HG03280 (cell line): ENCODE measurements at regions not wholly inside any gene's neighbourhood (a gene's known extent, or its start where the extent isn't known, plus 50 kb on each side); places are given as distances from the start of the nearest gene placed in this dataset.

Source experiments
- ATAC-seq: cut with Tn5 transposase; IDR thresholded peaks from one replicate; pipeline ENCODE4 v1.9.1; 2021; ENCODE audit warnings: mild to moderate bottlenecking, moderate library complexity; ENCODE audit not compliant: unreplicated experiment

GRCh38 chr13:40161351-40161810, 505.1 kb downstream of the FOXO1 start:
- ATAC-seq = no peak

GRCh38 chr13:40161931-40162330, 504.5 kb downstream of the FOXO1 start:
- ATAC-seq = no peak

DNA sequence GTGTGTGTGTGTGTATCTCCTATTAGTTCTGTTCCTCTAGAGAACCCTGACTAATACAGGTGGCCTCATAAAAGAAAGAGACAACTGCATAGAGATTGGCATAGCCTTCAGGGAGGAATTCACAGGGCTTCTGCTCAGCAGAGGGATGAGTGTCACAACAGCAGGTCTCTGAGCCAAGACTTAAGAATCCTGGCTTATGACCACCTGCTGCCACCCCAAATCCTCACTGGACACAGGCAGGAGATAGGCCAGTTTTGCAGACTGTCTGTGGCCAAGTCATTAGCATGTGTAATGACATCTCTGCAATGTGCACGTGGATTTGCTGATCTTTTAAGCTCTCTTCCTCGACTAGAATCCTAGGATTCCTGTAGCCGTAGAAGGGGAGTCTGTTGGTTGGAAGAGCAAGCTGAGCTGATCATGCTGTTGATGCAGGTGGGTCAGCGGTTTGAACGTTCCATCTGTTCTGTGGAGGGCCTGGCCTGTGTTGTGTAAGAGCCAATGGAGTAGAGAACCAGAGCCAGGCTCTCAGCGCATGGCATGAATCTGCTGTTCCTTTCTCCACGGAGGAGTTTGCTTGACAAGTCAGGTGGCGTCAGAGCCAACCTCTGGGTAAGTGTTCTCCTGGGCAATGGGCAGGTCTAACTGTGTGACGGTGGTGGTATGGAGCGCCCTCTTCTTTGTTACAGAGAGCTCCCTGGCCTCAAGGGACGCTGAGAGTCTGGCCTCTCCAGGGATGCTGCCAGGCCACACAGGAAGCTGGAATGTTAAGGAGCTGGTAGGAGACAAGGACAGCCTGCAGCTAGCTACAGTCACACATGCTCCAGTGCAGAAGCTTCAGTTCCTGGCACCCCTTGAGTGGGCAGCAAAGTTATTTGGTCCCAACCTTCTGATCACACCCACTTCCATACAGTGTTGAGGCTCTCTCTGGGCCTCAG, 503.1 kb downstream of the FOXO1 start:
- no peak for ATAC-seq

- ATAC-seq = no peak
These were observed 502.3 kb downstream of the FOXO1 start for GRCh38 chr13:40164133-40164532.

DNA sequence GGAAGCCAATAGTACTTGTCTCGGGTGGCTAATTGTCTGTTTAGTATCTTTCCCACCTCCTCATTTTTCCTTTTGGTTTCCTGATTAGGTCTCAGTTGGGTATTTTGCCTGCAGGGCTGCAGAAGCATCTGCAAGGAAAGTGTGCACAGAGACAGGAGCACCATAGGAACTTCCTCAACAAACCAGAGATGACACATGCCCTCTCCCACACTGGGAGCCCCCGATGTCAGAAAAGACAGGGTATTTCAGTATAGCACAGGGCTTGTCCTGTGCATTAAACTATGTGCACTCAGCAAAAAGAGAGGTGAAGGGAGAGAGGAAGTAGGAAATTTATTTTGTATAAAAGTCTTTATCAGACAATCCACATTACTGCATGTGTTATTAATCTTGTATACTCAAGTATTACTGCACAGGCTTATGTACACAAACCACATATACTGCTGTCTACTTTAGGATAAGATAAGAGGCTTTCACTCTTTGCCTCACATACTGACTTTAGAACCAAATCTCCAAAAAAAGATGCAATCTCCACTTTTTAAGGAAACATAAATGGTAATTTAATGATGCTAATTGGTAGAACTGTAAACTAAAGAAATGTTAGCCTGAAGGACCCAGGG, 501.0 kb downstream of the FOXO1 start:
- ATAC-seq = no peak

DNA sequence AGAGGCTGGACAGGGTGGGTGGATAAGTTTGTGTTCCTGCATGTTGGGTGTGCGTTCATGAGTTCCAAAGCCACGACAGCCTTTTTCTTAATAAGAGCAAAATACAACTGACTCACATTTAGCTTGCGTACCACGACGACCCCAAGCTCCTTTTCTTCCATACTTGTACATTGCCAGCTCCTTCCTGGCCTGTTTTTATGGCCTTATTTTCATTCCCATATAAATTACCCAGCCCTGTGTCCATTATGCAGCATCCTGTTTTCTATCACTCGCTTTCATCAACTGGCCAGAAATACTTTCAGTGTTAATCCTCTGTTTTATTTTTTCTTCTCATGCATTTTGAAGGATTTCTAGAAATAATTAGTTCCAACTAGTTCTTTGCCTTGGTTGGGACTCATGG, 499.1 kb downstream of the FOXO1 start:
- no peak for ATAC-seq

- no peak for ATAC-seq
These were observed 497.8 kb downstream of the FOXO1 start for GRCh38 chr13:40168425-40169166.

- ATAC-seq = no peak
These were observed 497.0 kb downstream of the FOXO1 start for GRCh38 chr13:40169476-40169875.

GRCh38 chr13:40170091-40170490, 496.4 kb downstream of the FOXO1 start:
- no peak for ATAC-seq

DNA sequence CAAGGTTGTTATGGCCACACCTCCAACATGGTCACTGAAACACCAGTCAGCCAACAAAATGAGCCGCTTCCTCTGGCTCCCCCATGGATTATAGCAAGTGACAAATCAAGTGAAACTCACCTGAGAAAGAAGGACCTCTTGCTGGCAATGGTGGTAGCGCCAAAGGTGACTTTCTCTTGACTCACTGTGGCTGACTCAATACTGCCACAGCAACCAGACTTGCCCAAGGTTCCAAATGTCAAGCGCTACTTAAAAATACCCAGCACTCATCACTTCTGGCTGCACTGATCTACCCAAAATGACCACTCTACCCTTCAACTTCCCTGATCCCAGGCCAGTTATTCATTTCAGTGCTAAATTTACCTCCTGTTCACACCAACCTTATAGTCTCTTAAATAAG, 495.5 kb downstream of the FOXO1 start:
- no peak for ATAC-seq

DNA sequence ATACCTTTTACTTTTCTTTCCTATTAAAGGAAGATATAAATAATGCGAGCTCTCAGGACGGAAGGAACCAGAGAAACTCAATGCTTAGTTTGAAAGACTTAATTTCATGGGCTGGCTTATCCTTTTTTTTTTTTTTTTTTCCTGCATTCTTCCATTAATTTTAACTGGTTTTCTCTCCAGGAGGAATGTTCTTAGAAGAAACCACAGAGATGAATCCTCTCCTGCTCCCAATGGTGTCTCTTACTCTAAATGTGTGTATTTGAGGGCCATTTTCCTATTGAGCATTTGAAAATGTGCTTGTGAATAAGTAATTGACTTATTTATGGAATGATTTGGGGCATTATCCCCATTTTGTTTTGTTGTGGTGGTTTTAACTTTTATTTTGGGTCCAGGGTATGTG, 494.9 kb downstream of the FOXO1 start:
- ATAC-seq = no peak

DNA sequence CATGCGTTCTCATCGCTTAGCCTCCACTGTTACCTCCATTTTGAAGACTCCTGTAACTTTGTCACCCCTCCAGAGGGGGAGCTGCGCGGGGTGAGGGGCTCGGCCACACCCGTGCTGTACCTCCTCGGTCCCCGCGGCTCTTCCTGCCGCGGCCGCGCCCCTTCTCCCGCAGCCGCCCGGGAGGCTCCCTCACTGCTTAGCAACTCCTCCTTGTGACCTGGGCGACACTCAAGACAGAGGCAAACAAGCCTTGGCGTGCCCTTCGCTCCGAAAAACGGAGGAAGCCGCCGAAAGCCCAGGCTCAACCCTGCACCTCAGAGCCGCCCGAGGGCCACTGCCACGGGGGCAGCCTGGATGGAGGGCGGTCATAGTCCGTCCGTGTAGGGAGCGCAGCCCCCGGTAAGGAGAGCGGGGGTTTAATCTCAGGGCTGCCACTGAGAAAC, 494.3 kb downstream of the FOXO1 start:
- ATAC-seq = no peak

DNA sequence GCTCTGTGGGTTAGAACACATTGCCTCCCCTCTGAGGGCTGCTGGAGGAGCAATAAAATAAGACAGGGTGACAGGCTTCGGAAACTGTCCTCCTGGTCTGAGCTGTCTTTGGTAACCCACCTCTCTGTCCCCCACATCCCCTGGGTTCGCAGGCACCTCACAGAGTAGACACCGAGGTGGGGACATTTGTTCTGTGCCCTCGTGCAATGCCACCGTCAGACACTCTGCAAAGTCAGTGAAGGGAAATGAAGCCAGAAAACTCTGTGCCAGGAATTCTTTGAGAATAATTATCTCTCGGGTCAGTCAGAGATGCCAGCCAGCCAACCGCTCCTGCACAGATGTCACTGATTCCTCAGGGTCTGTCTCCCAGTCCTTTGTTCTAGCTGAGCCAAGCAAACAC, 493.6 kb downstream of the FOXO1 start:
- ATAC-seq = no peak

GRCh38 chr13:40175639-40176038, 490.8 kb downstream of the FOXO1 start:
- no peak for ATAC-seq

DNA sequence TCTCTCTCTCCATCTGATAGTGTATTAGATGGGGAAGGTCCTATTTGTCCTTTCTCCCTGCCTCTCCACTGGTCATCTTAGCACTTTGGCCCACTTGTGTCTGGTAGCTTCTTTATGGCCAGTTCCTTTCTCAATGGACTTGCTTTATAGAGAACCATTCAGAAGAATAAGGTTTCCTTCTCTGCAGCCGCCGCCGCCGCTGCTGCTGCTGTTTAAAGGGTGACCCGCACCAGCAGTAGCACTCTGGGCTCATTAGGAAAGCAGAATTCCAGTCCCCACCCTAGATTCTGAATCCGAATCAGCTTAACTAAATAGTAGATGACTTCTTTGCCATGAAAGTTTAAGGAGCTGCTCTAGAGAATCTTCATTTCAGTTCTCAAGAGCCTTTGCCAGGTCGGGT, 490.2 kb downstream of the FOXO1 start:
- ATAC-seq = no peak

DNA sequence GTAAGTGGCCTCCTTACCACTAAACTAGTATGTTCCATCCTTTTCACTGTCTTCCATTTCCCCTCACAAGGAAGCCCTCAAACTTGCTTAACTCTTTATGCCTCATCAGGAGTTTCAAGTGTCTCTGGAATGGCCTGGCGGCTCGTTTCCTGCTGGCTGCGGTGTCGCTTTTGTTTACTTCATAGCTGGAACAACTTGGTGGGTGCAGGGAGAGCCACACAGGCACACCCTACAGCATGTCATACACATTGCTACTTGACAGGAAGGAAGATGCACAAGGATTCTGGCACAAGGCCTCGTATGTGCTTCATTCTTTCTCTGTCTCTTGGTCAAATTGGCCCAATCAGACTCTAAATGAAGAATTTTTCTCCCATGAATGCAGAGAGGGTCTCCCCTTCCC, 488.3 kb downstream of the FOXO1 start:
- no peak for ATAC-seq

DNA sequence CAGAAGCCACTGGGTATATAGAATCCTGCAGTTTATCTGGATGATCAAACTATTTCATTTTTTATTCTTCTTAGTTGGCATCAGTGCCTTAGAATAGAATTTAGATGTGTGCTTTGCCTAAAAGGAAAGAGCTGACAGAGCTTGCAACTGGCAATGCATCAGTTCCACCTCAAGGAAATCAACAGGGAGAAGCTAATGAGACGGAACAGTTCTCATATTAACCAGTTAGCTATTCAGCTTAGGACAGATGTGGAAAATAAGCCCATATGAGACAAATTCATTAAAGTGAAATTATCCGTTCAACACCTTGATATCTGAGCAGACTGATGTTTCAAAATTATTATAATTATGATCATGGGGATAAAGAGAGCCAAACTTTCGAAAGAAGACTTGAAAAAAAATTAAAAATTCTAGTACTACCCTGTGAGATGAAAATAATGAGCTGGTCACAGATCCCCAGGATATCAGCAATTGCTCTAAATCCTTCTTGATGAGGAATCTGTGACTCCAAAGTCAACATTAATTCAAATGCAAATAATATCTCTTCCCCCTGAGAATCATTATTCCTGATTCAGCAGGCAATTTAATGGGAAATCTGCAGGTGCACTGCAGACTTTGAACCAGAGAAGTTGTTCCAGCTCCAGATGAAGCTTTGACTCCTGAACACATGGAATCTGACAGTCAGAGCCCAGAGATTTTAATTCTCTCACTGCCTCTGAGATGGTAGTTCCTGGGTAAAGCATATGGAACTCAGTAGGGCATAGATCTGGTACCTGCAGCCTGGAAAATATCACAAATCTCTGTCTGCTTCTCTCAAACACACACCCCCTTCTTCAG, 486.8 kb downstream of the FOXO1 start:
- no peak for ATAC-seq

DNA sequence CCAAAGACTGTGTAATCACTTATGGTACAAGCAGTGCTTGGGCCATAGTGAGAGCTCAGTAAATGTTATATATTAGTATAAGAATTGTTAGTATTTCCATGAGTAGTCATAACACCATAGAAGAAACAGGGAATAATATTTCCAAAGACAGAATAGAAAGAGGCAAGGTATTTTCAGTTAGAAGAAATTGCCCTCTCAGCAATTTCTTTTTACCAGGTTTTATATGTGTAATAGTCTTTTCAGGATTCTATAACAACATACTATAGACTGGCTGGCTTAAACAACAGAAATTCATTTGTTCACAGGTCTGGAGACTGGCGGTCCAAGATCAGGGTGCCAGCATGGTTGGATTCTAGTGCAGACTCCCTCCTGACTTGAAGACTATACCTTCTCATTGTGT, 485.7 kb downstream of the FOXO1 start:
- ATAC-seq = no peak

DNA sequence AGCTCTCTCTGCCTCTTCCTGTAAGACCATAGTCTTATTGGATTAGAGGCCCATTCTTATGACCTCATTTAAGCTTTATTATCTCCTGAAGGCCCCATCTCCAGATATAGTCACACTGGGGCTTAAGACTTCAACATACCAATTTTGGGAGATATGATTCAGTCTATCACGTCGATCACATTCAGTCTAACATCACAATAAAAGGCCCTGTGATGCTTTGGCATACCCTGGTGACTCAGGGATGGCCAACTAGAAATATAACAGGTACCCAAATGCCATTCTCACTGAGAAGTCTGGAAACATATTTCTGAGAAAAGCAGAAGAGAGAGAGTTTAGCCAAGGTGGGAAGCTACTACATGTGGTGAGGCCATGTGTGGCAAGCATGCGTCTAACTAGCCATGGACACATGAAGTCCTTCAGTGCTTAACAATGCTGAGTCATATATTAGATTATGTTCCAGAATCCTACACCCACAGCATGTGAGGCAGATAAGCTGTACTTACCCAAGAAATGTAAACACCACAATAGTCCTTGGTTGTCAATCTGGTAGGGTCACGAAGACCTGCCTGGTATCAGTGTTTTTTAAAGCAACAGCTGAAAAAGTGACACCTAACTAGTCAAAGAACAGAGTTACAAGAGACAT, 485.1 kb downstream of the FOXO1 start:
- no peak for ATAC-seq

DNA sequence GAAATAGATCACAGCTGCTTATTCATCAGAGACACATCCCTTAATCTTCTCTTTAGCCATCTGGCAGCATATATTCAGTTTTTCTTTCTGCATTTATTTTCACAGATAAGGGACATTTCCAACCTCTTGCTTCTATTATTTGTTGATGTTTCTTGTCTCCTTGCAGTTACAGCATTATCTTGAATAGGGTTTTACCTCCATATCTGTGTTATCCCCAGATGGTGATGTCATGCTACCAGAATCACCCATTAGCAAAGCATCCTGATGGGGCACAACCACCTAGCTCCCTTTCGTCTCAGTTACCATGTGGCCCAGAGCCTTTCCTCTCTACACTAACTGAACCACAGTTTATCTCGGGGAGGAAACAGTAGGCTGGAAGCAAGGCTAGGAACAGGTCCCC, 483.9 kb downstream of the FOXO1 start:
- ATAC-seq = no peak
